Inferior parietal cortex (tissue), 1 donor: ENCODE measurements at regions not wholly inside any gene's neighbourhood (a gene's known extent, or its start where the extent isn't known, plus 50 kb on each side); places are given as distances from the start of the nearest gene placed in this dataset.

ENCODE experiments used
- DNase-seq: peaks from one replicate; pipeline ENCODE4 v3.0.0-alpha.2; 2016; ENCODE audit errors: extremely low spot score

- no peak for DNase-seq
These were observed 489.1 kb upstream of the INTU start for GRCh38 chr4:127143460-127144195.

DNA sequence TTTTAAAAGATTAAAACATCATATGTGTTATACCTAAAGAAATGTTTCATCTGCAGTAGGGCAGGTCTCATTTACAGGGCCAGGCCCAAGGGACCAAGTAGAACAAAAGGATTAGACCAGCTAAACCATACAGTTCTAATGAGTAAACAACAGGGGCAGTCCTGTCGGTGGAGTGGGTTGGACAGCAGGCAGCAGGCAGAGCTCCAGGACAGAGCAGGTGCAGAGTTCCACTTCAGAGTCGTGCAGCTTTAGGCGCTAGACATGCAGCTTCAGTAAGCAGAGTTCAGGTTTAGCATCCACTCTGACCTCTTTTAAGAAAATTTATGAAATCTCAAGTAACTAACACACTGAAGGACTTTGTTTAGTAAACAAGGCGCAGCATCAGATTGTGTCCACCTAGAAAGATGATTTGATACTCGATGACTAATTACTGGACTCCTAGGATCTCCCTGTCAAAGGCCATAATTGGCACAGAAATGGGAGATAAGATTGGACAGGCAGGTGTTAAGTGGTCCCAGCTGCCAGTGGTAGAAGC, 487.7 kb upstream of the INTU start:
- DNase-seq: no peak

GRCh38 chr4:127148165-127148564, 484.6 kb upstream of the INTU start:
- DNase-seq: no peak

- DNase-seq: no peak
These were observed 483.7 kb upstream of the INTU start for GRCh38 chr4:127149086-127149485.

- no peak for DNase-seq
These were observed 480.8 kb upstream of the INTU start for GRCh38 chr4:127151941-127152340.

GRCh38 chr4:127155116-127155515, 477.6 kb upstream of the INTU start:
- no peak for DNase-seq

- no peak for DNase-seq
These were observed 477.2 kb upstream of the INTU start for GRCh38 chr4:127155555-127155954.

DNA sequence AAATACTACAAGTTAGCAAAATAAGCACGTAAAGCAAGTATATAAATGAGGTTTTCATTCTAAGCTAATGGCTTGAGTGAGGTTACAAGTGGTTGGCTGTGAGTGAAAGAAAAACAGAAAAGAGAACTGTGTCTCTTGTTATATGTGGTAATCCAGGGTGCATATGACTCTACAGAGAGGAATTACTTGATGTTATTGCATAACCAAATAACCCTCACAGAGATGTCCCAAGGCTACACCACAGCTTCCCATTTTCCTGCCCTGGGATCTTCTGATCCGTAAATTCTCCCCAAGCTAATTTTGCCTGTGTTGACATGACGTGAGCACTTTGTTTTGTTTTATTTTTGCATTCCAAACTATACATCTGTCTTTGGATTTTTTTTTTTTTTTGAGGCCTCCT, 470.0 kb upstream of the INTU start:
- DNase-seq: no peak

DNA sequence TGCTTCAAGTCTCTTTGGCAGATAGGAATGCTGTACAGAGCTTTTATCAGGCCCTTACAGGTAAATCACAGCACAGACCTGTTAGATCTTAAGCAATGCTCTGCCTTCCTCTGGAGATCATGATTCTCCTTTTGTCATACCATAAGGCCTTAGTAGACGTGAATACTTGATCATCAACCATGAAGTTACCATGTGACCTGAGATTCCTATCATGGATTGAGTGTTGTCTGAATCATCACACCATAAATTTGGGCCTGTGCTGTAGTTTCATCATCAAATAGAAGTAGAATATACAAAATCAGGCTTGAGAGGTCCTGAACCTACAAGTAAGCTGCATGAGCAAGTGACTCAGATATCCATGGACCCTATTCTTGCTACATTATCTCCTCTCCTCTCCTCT, 466.8 kb upstream of the INTU start:
- no peak for DNase-seq

GRCh38 chr4:127174201-127174600, 458.6 kb upstream of the INTU start:
- no peak for DNase-seq

GRCh38 chr4:127174616-127175015, 458.1 kb upstream of the INTU start:
- DNase-seq: no peak

- DNase-seq: no peak
These were observed 453.3 kb upstream of the INTU start for GRCh38 chr4:127179256-127180087.

DNA sequence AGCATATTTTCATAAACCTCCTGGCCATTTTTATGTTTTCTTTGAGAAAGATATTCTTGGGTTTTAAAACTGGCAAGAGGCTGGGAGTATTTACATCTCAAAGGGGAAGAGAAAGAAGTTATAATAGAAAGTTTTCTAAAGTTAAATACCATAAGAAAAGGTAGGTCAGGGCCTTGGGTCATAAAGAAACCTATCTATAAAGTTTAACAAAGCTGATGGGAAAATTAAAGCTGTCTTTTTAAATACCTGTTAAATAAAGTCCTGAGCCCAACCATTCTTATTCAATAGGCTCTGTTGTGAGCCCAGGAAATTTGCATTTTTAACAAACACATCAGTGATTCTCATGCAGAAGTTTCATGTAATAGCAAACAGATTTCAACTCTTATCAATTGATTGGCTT, 451.8 kb upstream of the INTU start:
- no peak for DNase-seq

DNA sequence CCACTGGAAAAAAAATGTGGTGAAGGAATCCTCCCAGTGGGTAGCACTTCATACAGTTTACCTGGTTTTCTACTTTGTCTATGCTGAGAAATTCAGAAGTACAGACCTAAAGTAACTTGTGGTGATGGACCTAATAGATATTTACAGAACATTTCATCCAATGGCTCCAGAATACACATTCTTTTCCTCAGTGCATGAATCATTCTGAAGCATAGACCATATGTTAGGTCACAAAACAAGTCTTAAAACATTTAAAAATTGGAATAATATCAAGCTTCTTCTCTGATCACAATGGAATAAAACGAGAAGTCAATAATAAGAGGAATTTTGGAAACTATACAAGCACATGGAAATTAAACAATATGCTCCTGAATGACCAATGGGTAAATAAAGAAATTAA, 450.1 kb upstream of the INTU start:
- no peak for DNase-seq

GRCh38 chr4:127188847-127189246, 443.9 kb upstream of the INTU start:
- no peak for DNase-seq

DNA sequence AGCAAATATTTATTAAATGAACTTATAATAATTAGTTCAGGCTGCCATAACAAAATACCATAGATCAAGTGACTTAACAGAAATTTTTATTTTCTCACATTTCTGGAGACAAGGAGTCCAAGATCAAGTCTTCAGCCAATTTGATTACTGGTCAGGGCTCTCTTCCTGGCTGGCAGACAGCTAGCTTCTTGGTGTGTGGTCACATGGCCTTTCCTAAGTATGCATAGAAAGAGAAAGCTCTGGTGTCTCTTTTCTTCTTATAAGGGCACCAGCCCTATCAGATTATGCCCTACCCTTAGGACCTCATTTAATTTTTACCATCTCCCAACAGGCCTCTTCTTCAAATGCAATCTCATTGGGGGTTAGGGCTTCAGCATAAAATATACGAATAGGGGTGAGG, 438.5 kb upstream of the INTU start:
- no peak for DNase-seq

GRCh38 chr4:127196655-127197352, 436.0 kb upstream of the INTU start:
- no peak for DNase-seq

GRCh38 chr4:127203562-127204200, 429.1 kb upstream of the INTU start:
- DNase-seq: no peak

- DNase-seq: no peak
These were observed 428.4 kb upstream of the INTU start for GRCh38 chr4:127204322-127204721.

- DNase-seq: no peak
These were observed 423.1 kb upstream of the INTU start for GRCh38 chr4:127209580-127210095.

GRCh38 chr4:127210893-127211649, 421.7 kb upstream of the INTU start:
- DNase-seq: no peak
